Tibial nerve (tissue), 4 donors: ENCODE measurements at regions not wholly inside any gene's neighbourhood (a gene's known extent, or its start where the extent isn't known, plus 50 kb on each side); places are given as distances from the start of the nearest gene placed in this dataset.
A peak's percentile ranks its signal among the peaks of the same experiment; 100 is the strongest.

Source experiments
- EP300 ChIP-seq, 2 donors: sonication (generic); formaldehyde crosslinking; IDR thresholded peaks; one replicate each; pipeline ENCODE4 v1.6.1; 2017; ENCODE audit warnings: antibody characterized with exemption in 2 of 2, mild to moderate bottlenecking in 1 of 2
- POLR2A ChIP-seq, 2 donors: fragments of 450-650 bp; IDR thresholded peaks; one replicate each; pipeline ENCODE4 v1.6.1; 2017; ENCODE audit warnings: antibody characterized with exemption in 2 of 2, mild to moderate bottlenecking in 2 of 2, moderate library complexity in 2 of 2
- TF ChIP-seq, protein P1 (sequence below), 5 experiments: fragments of 200-600 bp in 3 of 5; fragments of 450-650 bp in 2 of 5; sonication (generic) in 3 of 5; IDR thresholded peaks; one replicate each; pipeline ENCODE4 v1.5.1; 2016 to 2019; ENCODE audit warnings: antibody characterized with exemption in 5 of 5, mild to moderate bottlenecking in 3 of 5, moderate library complexity in 2 of 5

DNA sequence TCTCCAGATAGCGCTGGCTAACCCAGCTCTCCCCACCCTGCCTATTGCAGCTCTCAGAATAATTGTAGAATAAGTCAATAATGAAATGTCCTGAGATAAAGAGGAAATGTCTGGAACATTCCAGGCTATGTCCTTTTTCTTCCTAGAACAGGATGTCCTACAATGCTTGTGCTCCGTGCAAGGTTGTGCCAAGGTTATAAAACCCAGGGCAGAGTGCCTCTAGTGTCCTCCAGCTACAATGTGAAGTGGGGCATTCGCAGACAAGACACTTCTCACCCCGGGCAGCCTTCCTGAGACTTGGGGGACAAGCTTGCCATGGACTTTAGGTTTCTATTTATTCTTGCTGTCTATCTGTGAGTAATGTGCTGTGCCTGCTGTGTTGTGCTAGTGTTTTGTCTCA is 900.6 kb downstream of the TUSC7 start:
- TF ChIP-seq, protein P1, sequence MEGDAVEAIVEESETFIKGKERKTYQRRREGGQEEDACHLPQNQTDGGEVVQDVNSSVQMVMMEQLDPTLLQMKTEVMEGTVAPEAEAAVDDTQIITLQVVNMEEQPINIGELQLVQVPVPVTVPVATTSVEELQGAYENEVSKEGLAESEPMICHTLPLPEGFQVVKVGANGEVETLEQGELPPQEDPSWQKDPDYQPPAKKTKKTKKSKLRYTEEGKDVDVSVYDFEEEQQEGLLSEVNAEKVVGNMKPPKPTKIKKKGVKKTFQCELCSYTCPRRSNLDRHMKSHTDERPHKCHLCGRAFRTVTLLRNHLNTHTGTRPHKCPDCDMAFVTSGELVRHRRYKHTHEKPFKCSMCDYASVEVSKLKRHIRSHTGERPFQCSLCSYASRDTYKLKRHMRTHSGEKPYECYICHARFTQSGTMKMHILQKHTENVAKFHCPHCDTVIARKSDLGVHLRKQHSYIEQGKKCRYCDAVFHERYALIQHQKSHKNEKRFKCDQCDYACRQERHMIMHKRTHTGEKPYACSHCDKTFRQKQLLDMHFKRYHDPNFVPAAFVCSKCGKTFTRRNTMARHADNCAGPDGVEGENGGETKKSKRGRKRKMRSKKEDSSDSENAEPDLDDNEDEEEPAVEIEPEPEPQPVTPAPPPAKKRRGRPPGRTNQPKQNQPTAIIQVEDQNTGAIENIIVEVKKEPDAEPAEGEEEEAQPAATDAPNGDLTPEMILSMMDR (IDR thresholded peaks at IDR 0.05): no peak
- TF ChIP-seq EP300 (IDR thresholded peaks at IDR 0.05) (peak in 1 of 2 donors; percentile 51), POLR2A (IDR thresholded peaks at IDR 0.05) (no peak)
